ENCODE measurements at regions not wholly inside any gene's neighbourhood (a gene's known extent, or its start where the extent isn't known, plus 50 kb on each side); places are given as distances from the start of the nearest gene placed in this dataset.

- TF ChIP-seq CTCF (IDR thresholded peaks at IDR 0.05; ENCODE audit: borderline replicate concordance, extremely low read depth, low read length, poor library complexity, severe bottlenecking): no peak
- no peak for TF ChIP-seq EZH2 (IDR thresholded peaks at IDR 0.05; ENCODE audit: borderline replicate concordance, low read depth, low read length, severe bottlenecking)
These were observed 66.4 kb downstream of the OSR1 start for GRCh38 chr2:19292007-19292406.
